HG02943 (cell line): ENCODE measurements at regions not wholly inside any gene's neighbourhood (a gene's known extent, or its start where the extent isn't known, plus 50 kb on each side); places are given as distances from the start of the nearest gene placed in this dataset.

ENCODE experiments used
- ATAC-seq: cut with Tn5 transposase; IDR thresholded peaks from one replicate; pipeline ENCODE4 v1.9.1; 2021; ENCODE audit warnings: mild to moderate bottlenecking, low read depth, moderate library complexity; ENCODE audit not compliant: unreplicated experiment

DNA sequence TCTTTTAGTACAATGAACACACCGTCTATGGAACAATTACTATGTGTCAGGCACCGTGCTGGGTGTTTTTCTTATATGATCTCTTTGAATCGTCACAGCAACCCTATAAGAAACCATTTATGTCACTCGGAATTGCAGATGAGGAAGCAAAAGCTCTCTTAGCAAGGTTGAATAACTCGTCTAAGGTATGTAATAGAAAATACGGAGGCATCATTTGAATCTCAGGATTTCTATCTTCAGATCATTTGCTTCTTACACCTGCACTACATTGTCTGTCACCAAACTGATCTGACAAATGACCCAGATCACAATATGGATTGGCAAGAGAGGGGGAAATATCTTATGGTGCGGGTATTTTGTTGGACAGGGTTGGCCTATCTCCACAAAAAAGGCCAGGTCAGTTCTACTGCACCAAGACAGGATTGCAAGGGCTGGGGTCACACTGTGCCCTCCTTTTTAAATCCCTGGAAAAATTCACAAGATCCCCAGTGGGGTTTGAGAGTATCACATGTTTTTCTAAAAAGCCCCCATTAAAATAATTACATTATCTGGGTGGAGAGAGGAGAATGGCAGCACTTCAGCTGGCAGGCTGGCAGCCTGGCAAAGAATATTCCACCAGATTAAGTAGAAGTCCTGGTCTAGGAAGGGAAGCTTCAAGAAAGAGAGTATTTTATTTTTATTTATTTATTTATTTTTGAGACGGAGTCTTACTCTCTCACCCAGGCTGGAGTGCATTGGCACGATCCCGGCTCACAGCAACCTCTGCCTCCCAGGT lies 110.7 kb upstream of the CLMP start:
- ATAC-seq: no peak

- ATAC-seq: no peak
Measured at GRCh38 chr11:123304828-123305466, 109.9 kb upstream of the CLMP start.

- ATAC-seq: no peak
Measured at GRCh38 chr11:123303924-123304323, 108.9 kb upstream of the CLMP start.

- ATAC-seq: no peak
Measured at GRCh38 chr11:123302751-123303195, 107.7 kb upstream of the CLMP start.

GRCh38 chr11:123301696-123302400 lies 106.8 kb upstream of the CLMP start:
- ATAC-seq: no peak

DNA sequence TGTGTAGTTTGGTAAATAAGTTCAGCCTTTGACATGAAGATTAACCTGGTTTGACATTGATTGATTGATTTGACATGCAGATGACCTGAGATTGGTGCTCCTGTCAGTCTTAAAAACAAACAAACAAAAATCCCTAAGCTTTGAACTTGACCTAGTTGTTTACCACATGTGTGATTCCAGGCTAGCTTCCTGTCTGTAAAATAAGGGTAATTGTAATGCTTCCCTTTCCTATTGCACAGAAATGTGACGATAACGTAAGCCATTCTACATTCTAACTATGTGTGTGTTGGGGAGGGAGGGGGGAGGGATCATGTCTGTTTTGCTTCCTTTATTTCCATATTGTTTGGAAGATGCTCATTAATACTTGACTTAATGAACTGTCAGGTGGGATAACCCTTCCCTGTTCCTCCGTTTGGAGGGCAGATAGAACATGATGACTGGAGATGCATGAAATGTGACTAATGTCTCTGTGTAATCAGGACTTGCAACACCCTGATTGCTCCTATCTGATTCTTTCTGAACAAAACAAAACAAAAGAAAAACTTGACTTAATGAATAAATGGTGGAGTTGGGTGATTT lies 106.1 kb upstream of the CLMP start:
- no peak for ATAC-seq

DNA sequence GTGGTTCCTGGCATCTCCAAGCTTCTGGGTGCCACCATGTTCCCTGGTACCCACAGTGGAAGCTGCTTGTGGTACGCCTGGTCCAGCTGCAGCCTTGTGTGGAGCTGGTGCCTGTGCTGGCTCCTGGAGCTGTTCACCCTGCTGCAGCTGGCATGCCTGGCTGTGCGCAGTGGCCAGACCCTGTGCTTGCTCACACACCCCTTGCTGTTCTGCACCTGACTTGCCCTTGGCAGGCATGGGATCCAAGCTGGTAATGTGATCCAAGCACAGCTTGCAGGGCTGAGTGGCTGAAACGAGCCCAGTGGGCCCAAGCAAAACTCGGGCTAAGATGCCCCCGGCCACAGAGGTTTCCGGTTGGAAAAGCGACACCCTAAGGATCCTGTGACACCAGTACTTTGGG lies 104.7 kb upstream of the CLMP start:
- no peak for ATAC-seq

DNA sequence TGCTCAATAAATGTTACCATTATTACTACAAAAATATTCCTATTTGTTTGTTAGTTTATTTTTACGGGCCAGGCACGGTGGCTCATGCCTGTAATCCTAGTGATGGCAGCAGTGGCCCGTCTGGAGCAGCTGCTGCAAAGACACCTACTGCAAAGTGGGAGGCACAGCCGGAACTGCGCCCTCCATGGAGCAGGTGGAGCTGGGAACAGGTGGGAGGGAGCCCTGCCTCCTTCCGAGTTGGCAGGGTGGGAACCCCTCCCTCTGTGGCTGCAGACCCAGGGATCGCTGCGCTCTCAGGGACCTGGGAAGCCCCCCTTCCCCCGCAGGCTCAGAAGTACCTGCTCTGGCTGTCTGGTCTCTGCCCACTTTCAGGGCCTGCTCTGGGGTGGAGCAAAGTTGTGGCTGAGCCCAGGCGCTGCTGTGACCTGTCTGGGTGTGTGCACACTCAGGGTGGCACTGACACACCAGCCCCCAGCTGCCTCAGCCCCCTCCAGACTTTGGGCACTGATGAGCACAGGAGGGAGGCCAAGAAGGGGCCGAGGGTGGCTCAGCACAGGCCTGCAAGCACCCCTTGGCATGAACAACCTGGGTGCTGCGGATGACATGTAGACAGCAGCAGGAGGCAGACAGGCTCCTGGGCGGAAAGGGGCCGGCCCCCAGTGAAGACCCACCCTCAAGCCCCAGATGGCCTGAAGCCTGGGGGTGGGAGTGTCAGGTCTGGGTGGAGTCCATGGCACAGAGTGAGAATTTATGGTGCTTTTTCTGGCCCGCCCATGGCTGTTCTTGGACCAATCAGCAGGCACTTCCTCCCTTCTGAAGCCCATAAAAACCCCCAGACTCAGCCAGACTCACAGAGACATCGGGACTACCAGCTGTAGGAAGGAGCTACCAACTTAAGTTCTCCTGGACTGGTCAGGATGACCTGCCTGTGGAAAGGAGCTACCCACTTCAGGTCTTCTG lies 103.7 kb upstream of the CLMP start:
- ATAC-seq: no peak

GRCh38 chr11:123292647-123293046 lies 97.6 kb upstream of the CLMP start:
- no peak for ATAC-seq

DNA sequence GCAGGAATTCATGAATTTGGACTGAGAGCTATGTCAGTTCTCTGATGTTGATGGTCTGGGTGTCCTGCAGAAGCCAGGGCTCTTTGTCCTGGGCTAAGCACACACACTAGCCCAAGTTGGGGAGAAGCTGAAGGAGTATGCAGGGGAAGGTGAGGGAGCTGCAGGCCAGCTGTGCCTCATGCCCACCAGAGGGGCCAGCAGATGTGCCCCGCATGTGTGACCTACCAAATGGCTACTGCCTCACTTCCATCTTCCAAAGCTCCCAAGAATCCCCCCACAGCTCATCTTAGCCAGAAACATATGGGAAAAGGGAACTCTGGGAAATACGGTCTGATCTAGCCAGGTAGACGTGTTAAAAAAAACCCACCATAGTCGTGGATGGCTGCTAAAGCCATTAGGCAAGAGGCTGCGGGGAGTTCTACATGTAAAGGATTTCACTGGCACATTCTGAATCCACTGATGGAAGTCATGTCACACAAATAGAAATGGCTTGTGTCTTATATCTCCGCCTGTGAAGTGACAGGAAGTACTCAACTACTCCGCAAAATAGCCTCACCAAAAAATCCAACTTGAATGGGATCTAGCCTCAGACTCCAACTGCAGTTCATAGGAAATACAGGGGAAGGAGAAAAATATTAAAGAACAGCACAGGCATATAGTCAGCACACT lies 96.3 kb upstream of the CLMP start:
- no peak for ATAC-seq

- ATAC-seq: no peak
Measured at GRCh38 chr11:123286761-123287160, 91.7 kb upstream of the CLMP start.

GRCh38 chr11:123286255-123286654 lies 91.2 kb upstream of the CLMP start:
- ATAC-seq: no peak

GRCh38 chr11:123284454-123284853 lies 89.4 kb upstream of the CLMP start:
- no peak for ATAC-seq

DNA sequence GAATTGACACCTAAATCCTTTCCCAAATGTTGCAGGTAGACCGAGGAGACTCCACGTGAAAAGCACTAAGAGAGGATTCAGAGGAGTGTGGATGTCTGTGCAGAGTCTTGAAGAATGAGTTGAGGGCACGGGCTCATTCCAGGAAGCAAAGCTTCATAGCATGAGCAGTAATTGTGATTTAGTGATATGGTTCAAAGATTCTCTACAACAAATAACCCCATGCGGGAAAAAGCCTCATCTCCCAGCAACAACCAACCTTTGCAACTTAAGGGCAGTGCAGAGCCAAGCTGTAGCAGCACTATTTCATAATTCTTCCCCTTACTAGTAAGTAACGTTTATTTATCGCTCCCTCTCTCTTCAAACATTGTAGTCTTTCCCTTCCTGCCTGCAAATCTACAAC lies 87.5 kb upstream of the CLMP start:
- no peak for ATAC-seq

DNA sequence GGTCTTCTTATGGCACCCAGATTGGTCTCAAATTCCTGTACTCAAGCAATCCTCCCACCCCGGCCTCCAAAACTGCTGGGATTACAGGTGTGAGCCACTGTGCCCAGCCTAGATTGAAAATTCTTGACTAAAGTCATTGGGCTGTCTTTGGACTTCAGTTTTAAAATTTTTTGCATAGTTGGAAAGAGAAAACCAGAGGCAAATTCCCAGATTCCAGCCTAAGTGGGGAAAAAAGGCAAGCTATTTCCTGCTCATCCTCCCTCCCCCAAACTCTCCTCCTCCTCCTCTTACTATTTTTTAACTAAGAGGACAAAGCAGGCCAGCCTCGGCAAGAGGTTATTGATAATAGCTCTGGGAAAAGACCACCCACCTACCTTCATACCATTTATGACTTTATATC lies 78.6 kb upstream of the CLMP start:
- no peak for ATAC-seq

- ATAC-seq: no peak
Measured at GRCh38 chr11:123272565-123272964, 77.5 kb upstream of the CLMP start.

GRCh38 chr11:123268156-123268555 lies 73.1 kb upstream of the CLMP start:
- no peak for ATAC-seq

- ATAC-seq: no peak
Measured at GRCh38 chr11:123265951-123266350, 70.9 kb upstream of the CLMP start.

DNA sequence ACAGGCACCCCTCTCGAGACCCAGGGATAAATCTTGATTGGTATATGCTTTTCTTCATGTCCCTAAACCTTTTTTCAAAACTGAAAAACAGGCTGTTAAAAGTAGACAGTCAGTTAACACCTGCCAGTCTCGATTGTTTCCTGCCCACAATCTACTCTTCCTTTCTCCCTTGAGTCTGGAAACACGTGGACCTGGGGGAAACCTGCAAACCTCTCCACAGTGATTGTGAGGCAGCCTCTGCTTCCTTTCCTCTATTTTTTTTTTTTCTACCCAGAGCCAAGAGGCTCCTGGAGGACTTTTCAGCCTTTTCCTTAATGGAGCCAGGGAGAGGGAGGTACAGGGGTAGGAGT lies 69.4 kb upstream of the CLMP start:
- no peak for ATAC-seq
